ENCODE measurements at regions not wholly inside any gene's neighbourhood (a gene's known extent, or its start where the extent isn't known, plus 50 kb on each side); places are given as distances from the start of the nearest gene placed in this dataset.

GRCh38 chrX:9308426-9308825 lies 156.4 kb upstream of the TBL1X start:
- no peak for DNase-seq (ENCODE audit: low read depth, low spot score)

GRCh38 chrX:9310616-9311015 lies 154.2 kb upstream of the TBL1X start:
- no peak for DNase-seq (ENCODE audit: low read depth, low spot score)

More at GRCh38 chrX:9308426-9308825, 156.4 kb upstream of the TBL1X start:
- H3K27ac ChIP-seq = no peak overlapping the region

GRCh38 chrX:9311421-9312160 lies 153.3 kb upstream of the TBL1X start:
- no peak overlapping the region for H3K27ac ChIP-seq
- no peak for DNase-seq (ENCODE audit: low read depth, low spot score)

More at GRCh38 chrX:9310616-9311015, 154.2 kb upstream of the TBL1X start:
- no peak overlapping the region for H3K27ac ChIP-seq

GRCh38 chrX:9312922-9313867 lies 151.7 kb upstream of the TBL1X start:
- H3K27ac ChIP-seq = no peak overlapping the region
- no peak for DNase-seq (ENCODE audit: low read depth, low spot score)

- H3K27ac ChIP-seq = no peak overlapping the region
- DNase-seq (ENCODE audit: low read depth, low spot score) = no peak
Observed at GRCh38 chrX:9315086-9315485, 149.8 kb upstream of the TBL1X start.

GRCh38 chrX:9316096-9316495 lies 148.8 kb upstream of the TBL1X start:
- H3K27ac ChIP-seq = no peak overlapping the region
- DNase-seq (ENCODE audit: low read depth, low spot score) = no peak

- H3K27ac ChIP-seq = no peak overlapping the region
- DNase-seq (ENCODE audit: low read depth, low spot score) = no peak
Observed at GRCh38 chrX:9317176-9317575, 147.7 kb upstream of the TBL1X start.

- DNase-seq (ENCODE audit: low read depth, low spot score) = no peak
- no peak overlapping the region for H3K27ac ChIP-seq
Observed at GRCh38 chrX:9318213-9318612, 146.6 kb upstream of the TBL1X start.

GRCh38 chrX:9318766-9319165 lies 146.1 kb upstream of the TBL1X start:
- no peak overlapping the region for H3K27ac ChIP-seq
- DNase-seq (ENCODE audit: low read depth, low spot score) = no peak

GRCh38 chrX:9320940-9321339 lies 143.9 kb upstream of the TBL1X start:
- DNase-seq (ENCODE audit: low read depth, low spot score) = no peak
- H3K27ac ChIP-seq = no peak overlapping the region

- H3K27ac ChIP-seq = no peak overlapping the region
- DNase-seq (ENCODE audit: low read depth, low spot score) = no peak
Observed at GRCh38 chrX:9324676-9325075, 140.2 kb upstream of the TBL1X start.

GRCh38 chrX:9326369-9326768 lies 138.5 kb upstream of the TBL1X start:
- no peak overlapping the region for H3K27ac ChIP-seq
- DNase-seq (ENCODE audit: low read depth, low spot score) = no peak

- DNase-seq (ENCODE audit: low read depth, low spot score) = no peak
- H3K27ac ChIP-seq = no peak overlapping the region
Observed at GRCh38 chrX:9327086-9327746, 137.6 kb upstream of the TBL1X start.

- H3K27ac ChIP-seq = no peak overlapping the region
- peak; percentile 2 for DNase-seq (ENCODE audit: low read depth, low spot score)
Observed at GRCh38 chrX:9327747-9328145, 137.1 kb upstream of the TBL1X start.

GRCh38 chrX:9329056-9329455 lies 135.8 kb upstream of the TBL1X start:
- no peak overlapping the region for H3K27ac ChIP-seq
- no peak for DNase-seq (ENCODE audit: low read depth, low spot score)

- no peak for DNase-seq (ENCODE audit: low read depth, low spot score)
Observed at GRCh38 chrX:9330249-9330982, 134.4 kb upstream of the TBL1X start.

GRCh38 chrX:9333873-9334560 lies 130.8 kb upstream of the TBL1X start:
- H3K27ac ChIP-seq = no peak overlapping the region
- no peak for DNase-seq (ENCODE audit: low read depth, low spot score)

More at GRCh38 chrX:9330249-9330982, 134.4 kb upstream of the TBL1X start:
- H3K27ac ChIP-seq = no peak overlapping the region

- H3K27ac ChIP-seq = no peak overlapping the region
- DNase-seq (ENCODE audit: low read depth, low spot score) = no peak
Observed at GRCh38 chrX:9335251-9335650, 129.6 kb upstream of the TBL1X start.

- H3K27ac ChIP-seq = no peak overlapping the region
- DNase-seq (ENCODE audit: low read depth, low spot score) = no peak
Observed at GRCh38 chrX:9336456-9336855, 128.4 kb upstream of the TBL1X start.

Data from epithelial cell of prostate (primary cell).